Gastrocnemius medialis (tissue), 4 donors: ENCODE measurements at regions not wholly inside any gene's neighbourhood (a gene's known extent, or its start where the extent isn't known, plus 50 kb on each side); places are given as distances from the start of the nearest gene placed in this dataset.

ENCODE experiments used
- ATAC-seq, 2 donors: fragments of 150-250 bp; one replicate each; pipeline ENCODE4 v1.9.1; 2016
- DNase-seq, 2 donors: peaks; one replicate each; pipeline ENCODE4 v3.0.0-alpha.2; 2019
- H3K27ac ChIP-seq, 4 donors: fragments of 200-600 bp; sonication (generic); 1 replicate in 1 of 4; 2 replicates in 3 of 4; pipeline ENCODE4 v1.5.1; 2016 to 2018; ENCODE audit warnings: mild to moderate bottlenecking in 2 of 4, moderate library complexity in 1 of 4
- H3K27me3 ChIP-seq, 3 donors: fragments of 200-600 bp; sonication (generic) in 2 of 3; 1 replicate in 1 of 3; 2 replicates in 2 of 3; pipeline versions ENCODE4 v1.5.1 to v1.6.0; 2016 to 2019; ENCODE audit warnings: mild to moderate bottlenecking in 1 of 3, moderate library complexity in 1 of 3
- H3K36me3 ChIP-seq, 2 donors: fragments of 200-600 bp; sonication (generic) in 1 of 2; one replicate each; pipeline ENCODE4 v1.5.1; 2017 to 2018
- H3K4me1 ChIP-seq, 2 donors: fragments of 200-600 bp; sonication (generic) in 1 of 2; one replicate each; pipeline ENCODE4 v1.5.1; 2016 to 2017; ENCODE audit warnings: mild to moderate bottlenecking in 2 of 2
- H3K4me3 ChIP-seq, 4 donors: fragments of 200-600 bp; sonication (generic) in 3 of 4; 1 replicate in 1 of 4; 2 replicates in 3 of 4; pipeline ENCODE4 v1.5.1; 2016 to 2019; ENCODE audit warnings: mild to moderate bottlenecking in 2 of 4
- H3K9me3 ChIP-seq, 3 donors: fragments of 200-600 bp; sonication (generic) in 2 of 3; 1 replicate in 1 of 3; 2 replicates in 2 of 3; pipeline ENCODE4 v1.5.1; 2016 to 2019
- POLR2A ChIP-seq, 2 donors: fragments of 450-650 bp; IDR thresholded peaks; one replicate each; pipeline ENCODE4 v1.6.1; 2017; ENCODE audit warnings: antibody characterized with exemption in 2 of 2, mild to moderate bottlenecking in 2 of 2, moderate library complexity in 2 of 2
- in situ Hi-C, 4 donors: fragments of 200-750 bp; cut with MboI; loops; one replicate each; pipeline versions ENCODE4 v1.15.0 to v1.8.0; 2017; ENCODE audit warnings: low sequenced_read_pairs in 4 of 4
- intact Hi-C: fragments of 100-400 bp; cut with DNase I; formaldehyde crosslinking; loops from one replicate; pipeline ENCODE4 v1.15.1; 2023; ENCODE audit warnings: low total_unique reads
- TF ChIP-seq, protein P1 (sequence below), 5 experiments: fragments of 450-650 bp in 3 of 5; fragments of 200-600 bp in 2 of 5; sonication (generic) in 2 of 5; IDR thresholded peaks in 4 of 5; conservative IDR thresholded peaks in 1 of 5; 1 replicate in 4 of 5; 2 replicates in 1 of 5; pipeline ENCODE4 v1.5.1; 2016 to 2019; ENCODE audit warnings: antibody characterized with exemption in 5 of 5, mild to moderate bottlenecking in 3 of 5, moderate library complexity in 3 of 5

- ATAC-seq (no peak), DNase-seq (no peak)
- Histone ChIP-seq H3K27me3 (no peaks in the 10 kb centered on the region), H3K4me3 (no peak overlapping the region), H3K9me3 (no peaks in the 10 kb centered on the region), H3K36me3 (no peaks in the 10 kb centered on the region), H3K4me1 (no peaks in the 10 kb centered on the region), H3K27ac (no peak overlapping the region)
- TF ChIP-seq, protein P1, sequence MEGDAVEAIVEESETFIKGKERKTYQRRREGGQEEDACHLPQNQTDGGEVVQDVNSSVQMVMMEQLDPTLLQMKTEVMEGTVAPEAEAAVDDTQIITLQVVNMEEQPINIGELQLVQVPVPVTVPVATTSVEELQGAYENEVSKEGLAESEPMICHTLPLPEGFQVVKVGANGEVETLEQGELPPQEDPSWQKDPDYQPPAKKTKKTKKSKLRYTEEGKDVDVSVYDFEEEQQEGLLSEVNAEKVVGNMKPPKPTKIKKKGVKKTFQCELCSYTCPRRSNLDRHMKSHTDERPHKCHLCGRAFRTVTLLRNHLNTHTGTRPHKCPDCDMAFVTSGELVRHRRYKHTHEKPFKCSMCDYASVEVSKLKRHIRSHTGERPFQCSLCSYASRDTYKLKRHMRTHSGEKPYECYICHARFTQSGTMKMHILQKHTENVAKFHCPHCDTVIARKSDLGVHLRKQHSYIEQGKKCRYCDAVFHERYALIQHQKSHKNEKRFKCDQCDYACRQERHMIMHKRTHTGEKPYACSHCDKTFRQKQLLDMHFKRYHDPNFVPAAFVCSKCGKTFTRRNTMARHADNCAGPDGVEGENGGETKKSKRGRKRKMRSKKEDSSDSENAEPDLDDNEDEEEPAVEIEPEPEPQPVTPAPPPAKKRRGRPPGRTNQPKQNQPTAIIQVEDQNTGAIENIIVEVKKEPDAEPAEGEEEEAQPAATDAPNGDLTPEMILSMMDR (IDR thresholded peaks at IDR 0.05 in 4 of 5, conservative IDR thresholded peaks at IDR 0.05 in 1 of 5) = no peak
- no peak for TF ChIP-seq POLR2A (IDR thresholded peaks at IDR 0.05)
- intact Hi-C loops (no loop called here), in situ Hi-C loops (no loop called here)
These were observed 1653.6 kb downstream of the OLFM4 start for GRCh38 chr13:54682184-54682583.

- intact Hi-C loops = no loop called here
- Histone ChIP-seq H3K27me3 (no peaks in the 10 kb centered on the region), H3K9me3 (no peaks in the 10 kb centered on the region), H3K36me3 (no peaks in the 10 kb centered on the region), H3K27ac (no peak overlapping the region), H3K4me1 (no peaks in the 10 kb centered on the region), H3K4me3 (no peak overlapping the region)
- DNase-seq (no peak), ATAC-seq (no peak)
- in situ Hi-C loops = no loop called here
- TF ChIP-seq, protein P1 (IDR thresholded peaks at IDR 0.05 in 4 of 5, conservative IDR thresholded peaks at IDR 0.05 in 1 of 5) = no peak
- TF ChIP-seq POLR2A (IDR thresholded peaks at IDR 0.05) = no peak
These were observed 1658.6 kb downstream of the OLFM4 start for GRCh38 chr13:54687173-54687572.

DNA sequence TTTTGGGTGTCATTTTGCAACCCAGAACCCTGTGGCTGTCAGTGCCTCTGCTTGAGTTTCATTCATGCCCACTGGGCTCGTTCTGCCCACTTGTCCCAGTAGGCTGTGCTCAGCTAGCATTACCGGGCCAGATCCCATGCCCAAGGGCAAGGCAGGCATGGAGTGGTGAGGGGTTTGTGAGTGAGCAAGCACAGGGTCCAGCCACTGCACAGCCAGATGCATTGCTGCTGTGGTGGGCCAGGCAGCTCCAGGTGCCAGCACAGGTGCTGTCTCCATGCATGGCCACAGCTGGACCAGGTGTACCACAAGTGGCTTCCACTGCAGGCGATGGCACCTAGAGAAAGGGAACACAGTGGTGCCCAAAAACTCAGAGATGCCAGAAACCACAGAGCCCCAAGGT, 1671.2 kb downstream of the OLFM4 start:
- H3K4me1 ChIP-seq = no peaks in the 10 kb centered on the region
- DNase-seq = no peak
- H3K9me3 ChIP-seq = no peaks in the 10 kb centered on the region
- intact Hi-C loops = no loop called here
- no peak overlapping the region for H3K4me3 ChIP-seq
- H3K36me3 ChIP-seq = no peaks in the 10 kb centered on the region
- in situ Hi-C loops = no loop called here
- H3K27ac ChIP-seq = no peak overlapping the region
- H3K27me3 ChIP-seq = no peaks in the 10 kb centered on the region
- no peak for ATAC-seq
- TF ChIP-seq, protein P1 (IDR thresholded peaks at IDR 0.05 in 4 of 5, conservative IDR thresholded peaks at IDR 0.05 in 1 of 5) = no peak
- no peak for TF ChIP-seq POLR2A (IDR thresholded peaks at IDR 0.05)

DNA sequence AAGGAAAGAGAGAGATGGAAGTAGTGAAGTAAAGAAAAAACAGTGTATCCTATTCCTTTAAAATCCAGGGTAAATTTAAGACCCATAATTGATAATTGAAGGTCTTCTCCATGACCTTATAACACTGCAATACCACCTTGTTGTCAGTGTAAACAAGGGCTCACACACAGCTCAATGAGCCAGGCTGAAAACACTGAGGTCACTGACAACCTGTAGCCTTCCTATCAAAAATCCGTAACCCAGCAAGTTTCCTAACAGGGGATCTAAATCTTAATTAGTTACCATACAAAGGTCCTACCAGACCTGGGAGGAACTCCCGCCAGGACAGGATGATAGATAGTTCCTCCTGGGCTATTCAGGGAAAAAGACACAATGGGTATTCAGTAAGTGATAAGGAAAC, 1677.1 kb downstream of the OLFM4 start:
- H3K27ac ChIP-seq = no peak overlapping the region
- no peak overlapping the region for H3K4me3 ChIP-seq
- no peak for TF ChIP-seq POLR2A (IDR thresholded peaks at IDR 0.05)
- TF ChIP-seq, protein P1 (IDR thresholded peaks at IDR 0.05 in 4 of 5, conservative IDR thresholded peaks at IDR 0.05 in 1 of 5) = no peak
- intact Hi-C loops (loop anchor here (5.0 kb wide), 1 partner anchor 348 kb away; no protein-coding TSS in a partner anchor), in situ Hi-C loops (no loop called here)
- H3K27me3 ChIP-seq = no peaks in the 10 kb centered on the region
- ATAC-seq (no peak), DNase-seq (no peak)
- H3K4me1 ChIP-seq = no peaks in the 10 kb centered on the region
- H3K9me3 ChIP-seq = no peaks in the 10 kb centered on the region
- no peaks in the 10 kb centered on the region for H3K36me3 ChIP-seq

GRCh38 chr13:54706336-54706735, 1677.7 kb downstream of the OLFM4 start:
- Histone ChIP-seq H3K36me3 (no peaks in the 10 kb centered on the region), H3K27ac (no peak overlapping the region), H3K27me3 (no peaks in the 10 kb centered on the region), H3K4me1 (no peaks in the 10 kb centered on the region), H3K9me3 (no peaks in the 10 kb centered on the region), H3K4me3 (no peak overlapping the region)
- intact Hi-C loops = loop anchor here (5.0 kb wide), 1 partner anchor 349 kb away; no protein-coding TSS in a partner anchor
- ATAC-seq (no peak), DNase-seq (no peak)
- TF ChIP-seq, protein P1 (IDR thresholded peaks at IDR 0.05 in 4 of 5, conservative IDR thresholded peaks at IDR 0.05 in 1 of 5) = no peak
- no peak for TF ChIP-seq POLR2A (IDR thresholded peaks at IDR 0.05)
- in situ Hi-C loops = no loop called here
